Loucy (cell line): ENCODE measurements at regions not wholly inside any gene's neighbourhood (a gene's known extent, or its start where the extent isn't known, plus 50 kb on each side); places are given as distances from the start of the nearest gene placed in this dataset.

Experiments used
- H2AFZ ChIP-seq: fragments of 200-600 bp; sonication (generic); 2 replicates; pipeline ENCODE4 v1.6.0; 2016; ENCODE audit warnings: antibody characterized with exemption, mild to moderate bottlenecking, low read length, moderate library complexity
- H3F3A ChIP-seq: fragments of 200-600 bp; 2 replicates; pipeline ENCODE4 v1.6.0; 2016; ENCODE audit warnings: antibody characterized with exemption, low read depth, mild to moderate bottlenecking
- H3K27me3 ChIP-seq: fragments of 200-600 bp; sonication (generic); 2 replicates; pipeline ENCODE4 v1.6.1; 2014; ENCODE audit warnings: low read length, mild to moderate bottlenecking; ENCODE audit not compliant: insufficient read depth, poor library complexity, severe bottlenecking
- H3K36me3 ChIP-seq: fragments of 200-600 bp; sonication (generic); 2 replicates; pipeline ENCODE4 v1.6.1; 2016; ENCODE audit warnings: low read length; ENCODE audit not compliant: insufficient read depth
- H3K4me1 ChIP-seq: fragments of 200-600 bp; sonication (generic); 2 replicates; pipeline ENCODE4 v1.5.1; 2014; ENCODE audit warnings: low read length, mild to moderate bottlenecking; ENCODE audit not compliant: insufficient read depth, poor library complexity, severe bottlenecking
- H3K4me2 ChIP-seq: fragments of 200-600 bp; sonication (generic); 2 replicates; pipeline ENCODE4 v1.6.0; 2014; ENCODE audit warnings: antibody characterized with exemption, low read length, low read depth, mild to moderate bottlenecking; ENCODE audit not compliant: poor library complexity, severe bottlenecking
- H3K4me3 ChIP-seq: fragments of 200-600 bp; sonication (generic); 2 replicates; pipeline ENCODE4 v1.5.1; 2014; ENCODE audit warnings: low read length, mild to moderate bottlenecking, mixed read lengths; ENCODE audit not compliant: poor library complexity, severe bottlenecking
- H3K79me2 ChIP-seq: fragments of 200-600 bp; sonication (generic); 2 replicates; pipeline ENCODE4 v1.6.1; 2014; ENCODE audit warnings: low read length; ENCODE audit not compliant: insufficient read depth
- H3K9ac ChIP-seq: fragments of 200-600 bp; sonication (generic); 2 replicates; pipeline ENCODE4 v1.6.0; 2014; ENCODE audit warnings: mild to moderate bottlenecking, low read depth, low read length, moderate library complexity; ENCODE audit not compliant: poor library complexity, severe bottlenecking
- H3K9me2 ChIP-seq: fragments of 200-600 bp; sonication (generic); replicated peaks from 2 replicates; pipeline ENCODE4 v1.6.1; 2016; ENCODE audit warnings: low read depth, low read length, mixed read lengths
- H3K9me3 ChIP-seq: fragments of 200-600 bp; sonication (generic); 2 replicates; pipeline ENCODE4 v1.6.1; 2014; ENCODE audit warnings: mild to moderate bottlenecking, antibody characterized with exemption, low read length, low read depth; ENCODE audit not compliant: insufficient read depth
- H4K20me1 ChIP-seq: fragments of 200-600 bp; sonication (generic); 2 replicates; pipeline ENCODE4 v1.6.0; 2014; ENCODE audit warnings: antibody characterized with exemption, low read length, mild to moderate bottlenecking; ENCODE audit not compliant: insufficient read depth, poor library complexity, severe bottlenecking
- CTCF ChIP-seq: fragments of 200-600 bp; sonication (generic); conservative IDR thresholded peaks from 2 replicates; pipeline ENCODE4 v1.5.1; 2014; ENCODE audit warnings: mild to moderate bottlenecking, antibody characterized with exemption, low read length
- EZH2phosphoT487 ChIP-seq: fragments of 200-600 bp; IDR thresholded peaks from 2 replicates; pipeline ENCODE4 v1.6.1; 2018; ENCODE audit warnings: antibody characterized with exemption, mild to moderate bottlenecking, moderate library complexity, borderline replicate concordance

- no peak overlapping the region for H3K4me2 ChIP-seq
- H3K4me3 ChIP-seq = no peak overlapping the region
- H3K9ac ChIP-seq = no peak overlapping the region
- no peaks in the 10 kb centered on the region for H3K27me3 ChIP-seq
- H3K79me2 ChIP-seq = no peaks in the 10 kb centered on the region
- TF ChIP-seq EZH2phosphoT487 = no peak
- TF ChIP-seq CTCF = no peak
- H3K4me1 ChIP-seq = no peaks in the 10 kb centered on the region
- no peaks in the 10 kb centered on the region for H3K36me3 ChIP-seq
- no peaks in the 10 kb centered on the region for H4K20me1 ChIP-seq
- H2AFZ ChIP-seq = no peak overlapping the region
- no peaks in the 10 kb centered on the region for H3K9me2 ChIP-seq
- no peaks in the 10 kb centered on the region for H3K9me3 ChIP-seq
- no peaks in the 10 kb centered on the region for H3F3A ChIP-seq
These were observed 404.0 kb upstream of the RAB6C start for GRCh38 chr2:129575431-129575830.

GRCh38 chr2:129575880-129576279, 403.6 kb upstream of the RAB6C start:
- Histone ChIP-seq H3K9me3 (no peaks in the 10 kb centered on the region), H3K36me3 (no peaks in the 10 kb centered on the region), H2AFZ (no peak overlapping the region), H3K4me1 (no peaks in the 10 kb centered on the region), H3F3A (no peaks in the 10 kb centered on the region), H3K9me2 (no peaks in the 10 kb centered on the region), H3K79me2 (no peaks in the 10 kb centered on the region), H3K4me2 (no peak overlapping the region), H3K9ac (no peak overlapping the region), H4K20me1 (no peaks in the 10 kb centered on the region), H3K27me3 (no peaks in the 10 kb centered on the region), H3K4me3 (no peak overlapping the region)
- TF ChIP-seq CTCF (no peak), EZH2phosphoT487 (no peak)

GRCh38 chr2:129580001-129580400, 399.5 kb upstream of the RAB6C start:
- Histone ChIP-seq H3K79me2 (no peaks in the 10 kb centered on the region), H4K20me1 (no peaks in the 10 kb centered on the region), H3K4me3 (no peak overlapping the region), H3K4me2 (no peak overlapping the region), H2AFZ (no peak overlapping the region), H3K9ac (no peak overlapping the region), H3K36me3 (no peaks in the 10 kb centered on the region), H3K9me3 (0 out of 2 replicates have a peak, but pooled peaks cover 6% of the 10 kb centered on the region), H3F3A (no peaks in the 10 kb centered on the region), H3K27me3 (no peaks in the 10 kb centered on the region), H3K4me1 (no peaks in the 10 kb centered on the region), H3K9me2 (no peaks in the 10 kb centered on the region)
- TF ChIP-seq CTCF (no peak), EZH2phosphoT487 (no peak)
